Astrocyte (in vitro differentiated cells and primary cell): ENCODE measurements at regions not wholly inside any gene's neighbourhood (a gene's known extent, or its start where the extent isn't known, plus 50 kb on each side); places are given as distances from the start of the nearest gene placed in this dataset.

Experiments
- DNase-seq: peaks from one replicate; pipeline ENCODE4 v3.0.0-alpha.2; 2010; ENCODE audit warnings: low read depth
- FAIRE-seq: peaks from 2 replicates; lab custom pipeline; 2011; peaks lifted over from hg19 to GRCh38; lab: Jason Lieb, UNC
- H2AFZ ChIP-seq: 2 replicates; pipeline ENCODE4 v1.6.0; 2012; ENCODE audit warnings: low read depth, low read length, inconsistent platforms
- H3K27ac ChIP-seq: 2 replicates; pipeline ENCODE4 v1.5.1; 2011; ENCODE audit warnings: low read depth, low read length, inconsistent platforms
- H3K27me3 ChIP-seq: 2 replicates; pipeline ENCODE4 v1.6.0; 2011; ENCODE audit warnings: low read length, inconsistent platforms; ENCODE audit not compliant: insufficient read depth
- H3K36me3 ChIP-seq: 2 replicates; pipeline ENCODE4 v1.5.1; 2011; ENCODE audit warnings: low read length, inconsistent platforms; ENCODE audit not compliant: insufficient read depth
- H3K4me1 ChIP-seq: 2 replicates; pipeline ENCODE4 v1.5.1; 2011; ENCODE audit warnings: low read length, inconsistent platforms; ENCODE audit not compliant: insufficient read depth
- H3K4me2 ChIP-seq: 2 replicates; pipeline ENCODE4 v1.6.0; 2012; ENCODE audit warnings: low read length, inconsistent platforms
- H3K4me3 ChIP-seq: 2 replicates; pipeline ENCODE4 v1.5.1; 2011; ENCODE audit warnings: low read depth, mild to moderate bottlenecking, low read length, inconsistent platforms; ENCODE audit not compliant: insufficient read depth
- H3K79me2 ChIP-seq: 2 replicates; pipeline ENCODE4 v1.6.0; 2012; ENCODE audit warnings: mild to moderate bottlenecking, low read length, inconsistent platforms; ENCODE audit not compliant: insufficient read depth
- H3K9ac ChIP-seq: 2 replicates; pipeline ENCODE4 v1.6.0; 2012; ENCODE audit warnings: mild to moderate bottlenecking, low read length, inconsistent platforms
- H3K9me3 ChIP-seq: 2 replicates; pipeline ENCODE4 v1.5.1; 2012; ENCODE audit warnings: low read depth, mild to moderate bottlenecking, low read length, inconsistent platforms; ENCODE audit not compliant: insufficient read depth
- H4K20me1 ChIP-seq: 2 replicates; pipeline ENCODE4 v1.6.0; 2012; ENCODE audit warnings: low read length, inconsistent platforms; ENCODE audit not compliant: insufficient read depth
- H3K27ac Mint-ChIP-seq: one replicate; pipeline ENCODE4 v1.8.0; 2021; ENCODE audit warnings: mild to moderate bottlenecking, mixed read lengths; ENCODE audit not compliant: unreplicated experiment
- H3K27me3 Mint-ChIP-seq: one replicate; pipeline ENCODE4 v1.8.0; 2021; ENCODE audit warnings: low read depth, mixed read lengths; ENCODE audit not compliant: unreplicated experiment
- H3K36me3 Mint-ChIP-seq: one replicate; pipeline ENCODE4 v1.8.0; 2021; ENCODE audit warnings: low read depth, mixed read lengths; ENCODE audit not compliant: unreplicated experiment
- H3K4me1 Mint-ChIP-seq: one replicate; pipeline ENCODE4 v1.8.0; 2021; ENCODE audit warnings: low read depth, mixed read lengths; ENCODE audit not compliant: unreplicated experiment
- H3K4me3 Mint-ChIP-seq: one replicate; pipeline ENCODE4 v1.8.0; 2021; ENCODE audit warnings: mild to moderate bottlenecking, moderate library complexity, mixed read lengths; ENCODE audit not compliant: unreplicated experiment
- H3K9me3 Mint-ChIP-seq: one replicate; pipeline ENCODE4 v1.8.0; 2021; ENCODE audit warnings: mild to moderate bottlenecking, mixed read lengths; ENCODE audit not compliant: unreplicated experiment
- EZH2 ChIP-seq: IDR thresholded peaks from 2 replicates; pipeline ENCODE4 v1.6.1; 2012; ENCODE audit warnings: mild to moderate bottlenecking, low read length, inconsistent platforms; ENCODE audit not compliant: insufficient read depth
- TF ChIP-seq, protein P1 (sequence below): IDR thresholded peaks from 2 replicates; pipeline ENCODE4 v1.5.1; 2011; ENCODE audit warnings: low read depth, mild to moderate bottlenecking, inconsistent platforms, low read length, moderate library complexity; ENCODE audit not compliant: insufficient read depth

DNA sequence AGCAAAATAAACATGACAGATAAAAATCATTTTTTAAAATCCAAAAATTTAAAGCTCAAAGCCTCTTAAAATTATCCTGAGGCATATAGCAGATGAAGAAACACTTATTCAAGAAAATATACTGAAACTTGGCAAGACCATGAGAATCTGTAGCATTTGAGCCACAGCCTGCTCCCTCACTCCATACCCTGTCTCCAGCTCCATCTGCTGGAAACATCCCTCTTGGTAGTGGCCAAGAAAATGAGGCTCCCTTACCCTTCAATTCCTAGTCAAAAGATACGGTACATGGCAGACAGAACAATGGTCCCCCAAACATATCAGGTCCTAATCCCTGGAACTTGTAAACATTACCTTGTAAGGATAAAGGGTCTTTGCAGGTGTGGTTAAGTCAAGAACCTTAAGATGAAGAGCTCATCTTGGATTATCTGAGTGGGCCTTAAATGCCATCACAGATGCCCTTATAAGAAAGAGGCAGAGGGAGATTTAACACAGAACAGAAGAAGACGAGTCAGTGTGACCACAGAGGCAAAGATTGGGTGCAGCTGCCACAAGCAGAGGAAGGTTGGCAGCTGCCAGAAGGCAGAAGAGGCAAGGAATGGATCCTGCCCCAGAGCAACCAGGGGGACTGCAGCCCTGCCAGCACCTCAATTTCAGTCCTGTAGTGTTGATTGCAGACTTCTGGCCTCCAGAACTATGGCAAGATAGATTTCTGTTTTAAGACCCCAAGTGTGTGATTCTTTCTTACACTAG lies 149.4 kb downstream of the ZNF248 start:
- Histone ChIP-seq H3K4me2 (no peak overlapping the region), H3K27ac (no peak overlapping the region), H4K20me1 (no peaks in the 10 kb centered on the region), H3K27me3 (no peaks in the 10 kb centered on the region), H3K36me3 (no peaks in the 10 kb centered on the region), H3K4me1 (no peaks in the 10 kb centered on the region), H3K79me2 (no peaks in the 10 kb centered on the region), H2AFZ (no peak overlapping the region), H3K9ac (no peak overlapping the region), H3K4me3 (no peak overlapping the region), H3K9me3 (peaks cover 12% of the 10 kb centered on the region)
- no peak for DNase-seq
- Mint-ChIP-seq H3K36me3 (no peaks in the 10 kb centered on the region), H3K9me3 (peaks cover 12% of the 10 kb centered on the region), H3K27me3 (peaks cover 1% of the 10 kb centered on the region), H3K4me3 (no peak overlapping the region), H3K4me1 (no peaks in the 10 kb centered on the region), H3K27ac (no peak overlapping the region)
- no peak for TF ChIP-seq EZH2
- TF ChIP-seq, protein P1, sequence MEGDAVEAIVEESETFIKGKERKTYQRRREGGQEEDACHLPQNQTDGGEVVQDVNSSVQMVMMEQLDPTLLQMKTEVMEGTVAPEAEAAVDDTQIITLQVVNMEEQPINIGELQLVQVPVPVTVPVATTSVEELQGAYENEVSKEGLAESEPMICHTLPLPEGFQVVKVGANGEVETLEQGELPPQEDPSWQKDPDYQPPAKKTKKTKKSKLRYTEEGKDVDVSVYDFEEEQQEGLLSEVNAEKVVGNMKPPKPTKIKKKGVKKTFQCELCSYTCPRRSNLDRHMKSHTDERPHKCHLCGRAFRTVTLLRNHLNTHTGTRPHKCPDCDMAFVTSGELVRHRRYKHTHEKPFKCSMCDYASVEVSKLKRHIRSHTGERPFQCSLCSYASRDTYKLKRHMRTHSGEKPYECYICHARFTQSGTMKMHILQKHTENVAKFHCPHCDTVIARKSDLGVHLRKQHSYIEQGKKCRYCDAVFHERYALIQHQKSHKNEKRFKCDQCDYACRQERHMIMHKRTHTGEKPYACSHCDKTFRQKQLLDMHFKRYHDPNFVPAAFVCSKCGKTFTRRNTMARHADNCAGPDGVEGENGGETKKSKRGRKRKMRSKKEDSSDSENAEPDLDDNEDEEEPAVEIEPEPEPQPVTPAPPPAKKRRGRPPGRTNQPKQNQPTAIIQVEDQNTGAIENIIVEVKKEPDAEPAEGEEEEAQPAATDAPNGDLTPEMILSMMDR: no peak
- no peak for FAIRE-seq

DNA sequence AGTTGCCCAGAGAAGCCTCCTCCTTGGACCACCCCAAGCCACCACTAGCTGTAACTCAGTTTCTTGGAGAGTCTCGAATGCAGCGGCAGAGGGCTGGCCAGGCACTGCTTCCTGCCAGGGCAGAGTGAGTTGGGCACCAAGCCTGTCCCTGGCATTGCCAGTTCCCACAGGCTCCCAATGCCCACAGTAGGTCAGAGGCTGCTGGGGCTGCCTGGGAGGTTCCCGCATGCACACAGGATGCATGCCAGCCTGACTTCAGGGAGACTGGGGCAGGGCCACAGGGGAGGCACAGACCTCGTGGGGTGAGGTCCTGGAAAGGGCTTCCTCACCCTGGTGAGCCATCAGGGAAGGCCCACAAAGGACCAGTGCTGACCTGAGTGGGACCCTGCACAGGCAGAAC lies 152.8 kb downstream of the ZNF248 start:
- Histone ChIP-seq H3K9ac (no peak overlapping the region), H3K27ac (no peak overlapping the region), H3K36me3 (no peaks in the 10 kb centered on the region), H3K4me2 (no peak overlapping the region), H3K9me3 (no peaks in the 10 kb centered on the region), H3K27me3 (no peaks in the 10 kb centered on the region), H4K20me1 (no peaks in the 10 kb centered on the region), H3K79me2 (no peaks in the 10 kb centered on the region), H2AFZ (no peak overlapping the region), H3K4me1 (no peaks in the 10 kb centered on the region), H3K4me3 (no peak overlapping the region)
- FAIRE-seq: no peak
- no peak for DNase-seq
- H3K4me3 Mint-ChIP-seq: no peak overlapping the region
- peaks cover 2% of the 10 kb centered on the region for H3K27me3 Mint-ChIP-seq
- no peaks in the 10 kb centered on the region for H3K4me1 Mint-ChIP-seq
- no peak for TF ChIP-seq EZH2
- TF ChIP-seq, protein P1: no peak
- H3K36me3 Mint-ChIP-seq: no peaks in the 10 kb centered on the region
- H3K27ac Mint-ChIP-seq: no peak overlapping the region
- peaks cover 15% of the 10 kb centered on the region for H3K9me3 Mint-ChIP-seq

DNA sequence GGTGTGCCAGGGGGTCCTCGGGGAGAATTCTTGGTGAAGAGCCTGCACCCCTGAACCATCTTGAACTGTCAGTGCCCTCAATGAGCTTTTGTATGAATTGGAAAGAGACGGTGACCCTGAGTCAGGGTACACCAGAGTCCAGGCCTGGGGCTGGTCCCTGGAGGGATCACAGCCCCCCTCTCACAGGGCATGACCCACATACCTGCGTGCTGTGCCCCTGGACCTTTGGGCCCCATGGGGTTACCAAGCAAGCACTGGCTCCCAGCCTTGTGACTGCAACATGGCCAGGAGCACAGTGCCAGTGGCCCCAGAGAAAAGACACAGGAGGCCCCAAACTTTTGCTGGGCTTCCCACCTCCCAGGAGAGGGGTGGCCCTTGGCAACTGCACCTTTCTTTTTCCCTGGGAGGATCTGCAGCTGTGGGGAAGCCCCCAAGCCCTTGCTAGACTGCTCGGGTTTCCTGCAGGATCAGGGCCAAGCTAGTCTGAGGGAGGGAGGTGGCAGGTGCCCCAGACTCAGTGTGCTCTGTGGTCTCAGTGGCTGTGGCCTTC lies 153.5 kb downstream of the ZNF248 start:
- TF ChIP-seq EZH2: no peak
- TF ChIP-seq, protein P1: no peak
- H3K27me3 ChIP-seq: no peaks in the 10 kb centered on the region
- no peak overlapping the region for H3K27ac Mint-ChIP-seq
- no peaks in the 10 kb centered on the region for H4K20me1 ChIP-seq
- H3K9me3 Mint-ChIP-seq: peaks cover 15% of the 10 kb centered on the region
- H3K4me3 ChIP-seq: no peak overlapping the region
- no peaks in the 10 kb centered on the region for H3K36me3 Mint-ChIP-seq
- H2AFZ ChIP-seq: no peak overlapping the region
- H3K4me1 ChIP-seq: no peaks in the 10 kb centered on the region
- no peak overlapping the region for H3K9ac ChIP-seq
- DNase-seq (no peak), FAIRE-seq (no peak)
- H3K4me1 Mint-ChIP-seq: no peaks in the 10 kb centered on the region
- H3K27me3 Mint-ChIP-seq: peaks cover 2% of the 10 kb centered on the region
- no peak overlapping the region for H3K4me3 Mint-ChIP-seq
- H3K4me2 ChIP-seq: no peak overlapping the region
- H3K9me3 ChIP-seq: no peaks in the 10 kb centered on the region
- no peaks in the 10 kb centered on the region for H3K36me3 ChIP-seq
- H3K27ac ChIP-seq: no peak overlapping the region
- H3K79me2 ChIP-seq: no peaks in the 10 kb centered on the region
